ENCODE measurements at regions not wholly inside any gene's neighbourhood (a gene's known extent, or its start where the extent isn't known, plus 50 kb on each side); places are given as distances from the start of the nearest gene placed in this dataset.

DNA sequence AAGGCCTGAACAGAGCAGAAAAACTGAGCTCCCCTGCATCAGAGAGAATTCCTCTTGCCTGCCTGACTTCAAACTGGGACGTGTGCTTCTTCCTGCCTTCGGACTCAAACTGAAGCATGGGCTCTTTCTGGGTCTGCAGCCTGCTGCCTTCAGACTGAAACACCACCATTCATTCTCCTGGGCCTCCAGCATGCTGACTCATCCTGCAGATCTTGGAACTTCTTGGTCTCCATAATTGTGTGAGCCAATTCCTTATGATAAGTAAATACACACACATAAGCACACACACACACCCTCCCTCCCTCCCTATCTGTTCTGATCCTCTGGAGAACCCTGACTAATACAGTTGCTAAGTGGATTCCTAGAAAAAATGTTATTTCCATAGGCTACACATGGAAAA lies 874.3 kb upstream of the EEF2KMT start:
- DNase-seq (ENCODE audit: low spot score in 2 of 2) = no peak
- Mint-ChIP-seq H3K4me1 (no peaks in the 10 kb centered on the region), H3K36me3 (no peaks in the 10 kb centered on the region), H3K27me3 (no peaks in the 10 kb centered on the region), H3K27ac (no peak overlapping the region), H3K4me3 (no peak overlapping the region), H3K9me3 (peaks cover 9% of the 10 kb centered on the region)
- no peak for ATAC-seq (ENCODE audit: low read depth)

DNA sequence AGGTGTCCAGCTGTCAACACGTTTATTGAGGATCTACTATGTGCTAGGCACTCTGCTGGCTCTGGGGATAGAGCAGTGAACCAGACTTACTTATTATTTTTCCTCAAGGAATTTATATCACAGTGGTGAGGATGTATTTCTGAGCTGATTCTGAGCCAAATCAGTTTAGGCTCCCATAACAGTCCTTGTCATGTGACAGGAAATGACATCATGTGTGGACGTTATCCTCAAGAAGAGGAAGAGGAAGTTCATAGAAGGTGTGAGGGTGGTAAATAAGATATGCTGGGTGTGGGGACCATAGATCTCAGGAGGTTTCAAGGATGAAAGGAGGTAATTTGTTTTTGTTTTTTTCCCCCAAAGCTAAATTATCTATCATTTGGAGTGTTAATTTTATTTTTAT lies 873.5 kb upstream of the EEF2KMT start:
- DNase-seq (ENCODE audit: low spot score in 2 of 2) = no peak

DNA sequence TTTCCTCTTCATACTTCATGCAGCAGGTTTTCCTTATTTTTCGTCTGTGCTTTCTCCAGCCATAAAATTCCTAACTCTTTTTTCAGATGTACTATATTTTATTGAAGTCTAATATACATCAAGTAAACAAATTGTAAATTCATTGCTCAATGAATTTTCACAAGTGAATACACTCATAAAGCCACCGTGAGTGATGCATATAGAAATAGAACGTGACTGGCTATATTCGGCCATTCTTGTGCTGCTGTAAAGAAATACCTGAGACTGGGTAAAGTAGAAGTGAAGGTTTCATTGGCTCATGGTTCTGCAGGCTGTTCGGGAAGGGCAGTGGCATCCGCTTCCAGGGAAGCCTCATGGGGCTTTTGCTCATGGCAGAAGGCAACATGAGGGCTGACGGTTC lies 868.4 kb upstream of the EEF2KMT start:
- Mint-ChIP-seq H3K36me3 (no peaks in the 10 kb centered on the region), H3K27me3 (no peaks in the 10 kb centered on the region), H3K4me1 (no peaks in the 10 kb centered on the region), H3K9me3 (peaks cover 8% of the 10 kb centered on the region), H3K4me3 (no peak overlapping the region), H3K27ac (no peak overlapping the region)
- no peak for DNase-seq (ENCODE audit: low spot score in 2 of 2)
- ATAC-seq (ENCODE audit: low read depth) = no peak

More for the DNA sequence above, 873.5 kb upstream of the EEF2KMT start:
- no peaks in the 10 kb centered on the region for H3K36me3 Mint-ChIP-seq
- no peak overlapping the region for H3K27ac Mint-ChIP-seq
- H3K27me3 Mint-ChIP-seq = no peaks in the 10 kb centered on the region
- no peaks in the 10 kb centered on the region for H3K4me1 Mint-ChIP-seq
- H3K9me3 Mint-ChIP-seq = peaks cover 9% of the 10 kb centered on the region
- H3K4me3 Mint-ChIP-seq = no peak overlapping the region
- no peak for ATAC-seq (ENCODE audit: low read depth)

DNA sequence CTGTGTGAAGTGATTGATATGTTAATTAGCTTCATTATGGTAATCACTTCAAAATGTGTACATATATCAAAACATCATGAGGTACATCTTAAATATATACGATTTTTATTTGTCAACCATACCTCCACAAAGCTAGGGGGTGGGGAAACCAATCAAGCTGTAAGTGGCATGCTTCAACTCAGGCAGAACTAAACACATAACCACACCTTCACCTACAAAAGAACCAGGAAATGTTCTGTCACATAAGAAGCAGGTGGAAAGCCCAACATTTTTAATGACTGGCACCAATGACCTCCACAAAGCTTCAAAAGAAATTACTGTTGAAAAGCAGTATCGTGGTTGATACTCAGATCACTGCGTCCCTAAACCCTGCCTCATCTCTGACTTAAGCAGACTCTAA lies 867.7 kb upstream of the EEF2KMT start:
- ATAC-seq (ENCODE audit: low read depth) = no peak
- Mint-ChIP-seq H3K4me1 (no peaks in the 10 kb centered on the region), H3K36me3 (no peaks in the 10 kb centered on the region), H3K4me3 (no peak overlapping the region), H3K9me3 (peaks cover 6% of the 10 kb centered on the region), H3K27ac (no peak overlapping the region), H3K27me3 (no peaks in the 10 kb centered on the region)
- no peak for DNase-seq (ENCODE audit: low spot score in 2 of 2)

DNA sequence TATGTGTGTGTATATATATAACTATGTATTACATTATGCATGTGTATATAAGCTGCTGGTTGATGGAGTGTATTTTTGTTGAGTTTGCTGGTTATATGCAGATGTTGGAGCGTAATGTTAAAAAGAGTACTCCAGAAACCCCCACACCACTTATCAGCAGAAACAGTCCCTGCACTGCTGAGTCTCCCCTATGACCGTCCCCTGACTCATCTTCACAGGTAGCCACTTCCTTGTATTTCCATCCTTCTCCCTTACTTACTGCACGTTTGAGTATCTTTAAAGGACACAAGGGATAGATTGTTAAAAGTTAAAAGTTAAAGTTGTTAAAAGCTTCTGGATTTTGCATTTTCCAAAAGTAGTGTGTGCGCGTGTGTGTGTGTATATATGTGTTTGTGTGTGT lies 853.9 kb upstream of the EEF2KMT start:
- Mint-ChIP-seq H3K27me3 (no peaks in the 10 kb centered on the region), H3K4me3 (no peak overlapping the region), H3K4me1 (no peaks in the 10 kb centered on the region), H3K9me3 (peaks cover 5% of the 10 kb centered on the region), H3K27ac (no peak overlapping the region), H3K36me3 (no peaks in the 10 kb centered on the region)
- no peak for DNase-seq (ENCODE audit: low spot score in 2 of 2)
- no peak for ATAC-seq (ENCODE audit: low read depth)

DNA sequence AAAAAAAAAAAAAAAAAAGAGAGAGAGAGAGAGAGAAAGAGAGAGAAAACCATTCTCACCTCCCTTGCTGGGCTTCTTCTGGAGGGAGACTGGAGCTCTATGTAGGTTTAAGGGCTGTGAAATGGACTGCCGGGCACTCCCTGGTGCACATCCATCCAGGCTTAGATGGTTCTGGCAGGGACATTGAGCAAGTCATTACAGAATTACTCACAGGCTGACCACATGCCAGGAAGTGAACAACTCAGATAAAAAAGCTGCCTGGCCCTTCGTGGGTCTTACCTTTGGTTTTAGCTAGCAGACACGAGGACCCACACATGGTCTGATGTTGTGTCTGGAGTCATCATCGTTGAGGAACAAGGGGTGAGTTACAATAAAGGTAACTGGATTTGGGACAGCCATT lies 847.4 kb upstream of the EEF2KMT start:
- ATAC-seq (ENCODE audit: low read depth) (no peak), DNase-seq (ENCODE audit: low spot score in 2 of 2) (no peak)
- Mint-ChIP-seq H3K36me3 (no peaks in the 10 kb centered on the region), H3K4me3 (no peak overlapping the region), H3K9me3 (peaks cover 11% of the 10 kb centered on the region), H3K27ac (no peak overlapping the region), H3K27me3 (no peaks in the 10 kb centered on the region), H3K4me1 (peaks cover 3% of the 10 kb centered on the region)

DNA sequence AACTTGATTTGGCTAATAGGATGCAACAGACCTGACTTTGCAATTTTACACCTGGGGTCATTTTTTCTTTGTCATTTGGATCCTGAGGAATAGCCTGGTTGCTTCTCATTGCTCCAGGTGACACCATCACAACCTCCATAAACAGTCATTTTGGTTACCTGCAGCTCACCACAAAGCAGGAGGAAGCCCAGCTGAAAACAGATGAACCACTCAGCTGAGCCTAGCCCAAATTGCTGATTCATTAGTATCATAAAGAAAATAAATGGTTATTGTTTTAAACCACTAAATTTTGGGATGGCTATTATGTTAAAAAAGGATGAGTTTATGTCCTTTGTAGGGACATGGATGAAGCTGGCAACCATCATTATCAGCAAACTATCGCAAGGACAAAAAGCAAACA lies 841.0 kb upstream of the EEF2KMT start:
- H3K4me1 Mint-ChIP-seq = no peaks in the 10 kb centered on the region

DNA sequence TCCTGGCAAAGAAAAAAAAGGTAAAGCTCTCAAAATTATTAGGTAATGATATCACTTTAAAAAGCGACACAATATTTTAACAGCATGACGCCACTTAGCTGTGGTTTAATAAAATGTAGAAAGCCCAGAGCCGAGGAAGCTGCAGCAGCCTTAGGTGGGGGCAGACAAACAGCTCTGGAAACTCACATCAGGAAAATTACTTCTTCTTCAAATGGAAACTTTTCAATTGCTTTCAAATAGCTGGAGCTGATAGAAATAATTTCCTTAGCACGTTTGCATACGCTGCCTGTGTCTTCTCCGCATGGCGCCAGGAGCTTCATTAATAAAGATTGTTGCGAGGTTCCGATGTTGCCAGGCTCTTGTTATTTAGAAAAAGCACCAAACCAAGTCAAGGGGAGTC lies 835.3 kb upstream of the EEF2KMT start:
- no peak for ATAC-seq (ENCODE audit: low read depth)
- Mint-ChIP-seq H3K36me3 (no peaks in the 10 kb centered on the region), H3K9me3 (peaks cover 14% of the 10 kb centered on the region), H3K4me3 (no peak overlapping the region), H3K27ac (no peak overlapping the region), H3K27me3 (no peaks in the 10 kb centered on the region), H3K4me1 (no peaks in the 10 kb centered on the region)
- DNase-seq (ENCODE audit: low spot score in 2 of 2) = no peak

More for the DNA sequence above, 841.0 kb upstream of the EEF2KMT start:
- H3K27me3 Mint-ChIP-seq = no peaks in the 10 kb centered on the region
- H3K4me3 Mint-ChIP-seq = no peak overlapping the region
- DNase-seq (ENCODE audit: low spot score in 2 of 2) = no peak
- no peak for ATAC-seq (ENCODE audit: low read depth)
- no peaks in the 10 kb centered on the region for H3K36me3 Mint-ChIP-seq
- H3K9me3 Mint-ChIP-seq = peaks cover 10% of the 10 kb centered on the region
- H3K27ac Mint-ChIP-seq = no peak overlapping the region

DNA sequence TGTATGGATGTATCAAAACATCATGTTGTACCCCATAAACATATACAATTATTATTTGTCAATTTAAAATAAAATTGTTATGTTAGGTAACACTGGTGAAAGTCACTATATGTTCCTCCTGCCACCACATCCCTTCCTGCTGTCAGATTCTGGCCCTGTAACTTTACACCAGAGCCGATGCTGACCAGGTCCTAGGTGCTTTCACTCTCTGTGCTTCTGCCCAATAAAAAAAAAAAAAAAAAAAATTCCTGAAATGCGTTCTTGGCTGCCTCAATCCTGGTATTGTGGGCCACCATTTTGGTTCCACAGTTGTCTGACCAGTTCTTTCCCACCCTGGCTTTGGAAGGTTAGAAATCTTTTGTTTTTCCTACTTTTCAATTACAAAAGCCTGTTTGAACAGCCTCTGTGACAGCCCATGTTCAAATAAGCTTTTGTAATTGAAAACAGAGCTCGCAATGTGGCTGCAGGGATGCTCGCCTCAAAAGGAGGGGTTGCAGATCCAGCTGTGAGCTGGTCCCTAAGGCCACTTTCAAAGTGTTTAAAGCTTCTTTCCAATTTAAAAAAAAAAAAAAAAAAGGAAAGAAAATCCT lies 831.0 kb upstream of the EEF2KMT start:
- H3K36me3 Mint-ChIP-seq = no peaks in the 10 kb centered on the region
- ATAC-seq (ENCODE audit: low read depth) (no peak), DNase-seq (ENCODE audit: low spot score in 2 of 2) (no peak)
- no peak overlapping the region for H3K27ac Mint-ChIP-seq
- peaks cover 11% of the 10 kb centered on the region for H3K9me3 Mint-ChIP-seq
- no peaks in the 10 kb centered on the region for H3K27me3 Mint-ChIP-seq
- no peak overlapping the region for H3K4me3 Mint-ChIP-seq
- H3K4me1 Mint-ChIP-seq = no peaks in the 10 kb centered on the region

DNA sequence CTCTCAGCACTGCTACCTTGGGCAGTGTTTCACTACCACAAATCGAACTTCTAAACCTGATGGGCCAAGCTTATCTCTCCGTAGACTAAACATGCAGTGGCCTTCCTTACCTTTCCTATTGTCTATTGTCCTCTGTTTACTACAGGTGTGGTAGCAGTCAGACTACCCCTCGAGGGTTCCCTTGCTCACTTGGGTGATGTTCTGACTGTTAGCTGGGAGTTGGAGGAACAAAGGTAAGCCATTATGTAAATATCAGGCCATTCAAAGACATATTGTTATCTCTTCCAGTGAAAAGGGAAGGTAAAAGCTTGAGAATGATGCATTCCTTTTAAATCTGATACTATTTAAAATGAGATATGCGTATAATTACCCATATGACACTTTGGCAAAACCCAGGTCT lies 828.3 kb upstream of the EEF2KMT start:
- H3K4me3 Mint-ChIP-seq = no peak overlapping the region
- ATAC-seq (ENCODE audit: low read depth) = no peak
- no peaks in the 10 kb centered on the region for H3K4me1 Mint-ChIP-seq
- no peaks in the 10 kb centered on the region for H3K36me3 Mint-ChIP-seq
- H3K27me3 Mint-ChIP-seq = no peaks in the 10 kb centered on the region
- H3K9me3 Mint-ChIP-seq = peaks cover 14% of the 10 kb centered on the region
- DNase-seq (ENCODE audit: low spot score in 2 of 2) = no peak
- no peak overlapping the region for H3K27ac Mint-ChIP-seq

DNA sequence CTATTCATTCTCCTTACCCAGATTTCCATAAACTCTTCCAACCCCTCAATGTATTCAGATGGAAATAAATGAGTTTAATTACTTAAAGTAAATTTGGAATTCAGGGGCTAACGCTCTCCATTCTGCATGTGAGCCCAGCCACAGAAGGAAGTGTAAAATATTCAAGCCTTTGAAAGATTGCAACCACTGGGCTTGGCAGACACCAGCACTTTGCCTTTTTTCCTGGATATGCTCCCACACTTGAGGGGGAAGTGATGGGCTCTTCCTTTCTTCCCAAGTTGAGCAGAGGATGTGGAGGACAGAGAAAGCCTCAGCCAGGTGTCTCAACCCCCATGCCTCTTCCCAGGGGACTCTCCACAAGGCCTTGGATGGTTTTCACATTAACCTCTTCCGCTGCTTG lies 825.1 kb upstream of the EEF2KMT start:
- Mint-ChIP-seq H3K4me1 (no peaks in the 10 kb centered on the region), H3K4me3 (no peak overlapping the region), H3K27me3 (no peaks in the 10 kb centered on the region), H3K27ac (no peak overlapping the region), H3K36me3 (no peaks in the 10 kb centered on the region), H3K9me3 (peaks cover 10% of the 10 kb centered on the region)
- ATAC-seq (ENCODE audit: low read depth) = no peak
- DNase-seq (ENCODE audit: low spot score in 2 of 2) = no peak

DNA sequence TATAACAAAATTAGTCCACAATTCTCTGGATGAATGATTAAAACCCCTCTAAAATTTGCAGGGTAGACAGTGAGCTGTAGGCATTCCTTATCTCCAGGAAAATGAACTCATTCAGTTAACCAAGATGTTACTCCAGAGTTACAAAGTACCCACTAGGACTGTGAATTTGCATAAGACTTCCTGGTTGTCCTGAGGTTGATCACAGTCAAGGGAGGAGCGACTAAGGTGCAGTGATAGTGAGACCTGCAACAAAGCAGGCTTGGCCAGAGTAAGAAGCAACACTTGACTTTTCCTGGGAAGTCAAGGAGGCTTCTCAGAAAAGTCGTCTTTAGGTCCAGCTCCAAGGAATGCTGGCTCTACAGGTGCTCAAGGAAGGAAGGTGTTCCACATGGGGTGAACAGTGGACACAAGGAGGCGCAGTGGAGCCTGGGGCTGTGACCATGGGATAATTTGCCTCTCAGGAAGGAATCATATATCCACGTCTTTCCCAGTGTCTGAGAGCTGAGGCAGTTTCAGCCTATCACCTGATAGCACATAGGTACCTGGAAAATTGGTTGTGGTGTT lies 821.1 kb upstream of the EEF2KMT start:
- peaks cover 12% of the 10 kb centered on the region for H3K9me3 Mint-ChIP-seq
- H3K4me1 Mint-ChIP-seq = no peaks in the 10 kb centered on the region

DNA sequence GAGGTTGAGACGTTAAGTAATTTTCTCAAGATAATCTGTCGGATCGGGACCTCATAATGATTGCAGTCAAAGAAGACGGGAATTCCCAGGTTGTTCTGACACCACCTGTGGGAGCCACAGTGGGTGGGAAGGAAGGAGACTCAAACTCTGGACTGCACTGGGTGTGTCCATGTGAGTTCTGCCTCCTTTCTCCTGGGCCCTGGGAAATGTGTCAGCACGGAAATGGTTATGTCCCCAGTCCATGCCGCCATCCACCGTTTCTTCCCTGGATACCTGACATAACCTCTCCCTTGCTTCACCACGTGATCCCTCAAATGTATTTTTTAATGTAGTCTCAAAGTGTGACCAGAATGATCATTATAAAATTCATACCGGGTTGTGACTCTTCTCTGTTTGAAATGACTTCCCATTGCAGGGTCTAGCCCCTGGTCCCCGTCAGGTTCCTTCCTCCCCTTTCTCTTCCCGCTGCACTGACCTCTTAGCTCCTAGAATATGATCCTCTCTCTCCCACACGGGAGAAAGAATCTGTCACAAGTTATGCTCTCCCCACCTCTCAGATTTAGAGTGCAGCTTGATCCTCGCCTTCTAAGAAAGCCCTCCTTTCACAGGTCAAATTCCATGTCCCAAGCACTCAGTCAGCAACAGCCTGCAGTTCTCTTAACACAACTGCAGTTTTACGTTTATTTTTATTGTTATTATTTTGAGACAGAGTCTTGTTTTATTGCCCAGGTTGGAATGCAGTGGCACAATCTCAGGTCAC lies 820.0 kb upstream of the EEF2KMT start:
- H3K27ac Mint-ChIP-seq = no peak overlapping the region
- no peak for ATAC-seq (ENCODE audit: low read depth)
- no peaks in the 10 kb centered on the region for H3K27me3 Mint-ChIP-seq
- H3K4me1 Mint-ChIP-seq = no peaks in the 10 kb centered on the region
- no peak overlapping the region for H3K4me3 Mint-ChIP-seq
- peaks cover 8% of the 10 kb centered on the region for H3K9me3 Mint-ChIP-seq
- DNase-seq (ENCODE audit: low spot score in 2 of 2) = no peak
- H3K36me3 Mint-ChIP-seq = no peaks in the 10 kb centered on the region

More for the DNA sequence above, 821.1 kb upstream of the EEF2KMT start:
- Mint-ChIP-seq H3K27me3 (no peaks in the 10 kb centered on the region), H3K36me3 (no peaks in the 10 kb centered on the region), H3K4me3 (no peak overlapping the region), H3K27ac (no peak overlapping the region)
- DNase-seq (ENCODE audit: low spot score in 2 of 2) (no peak), ATAC-seq (ENCODE audit: low read depth) (no peak)

DNA sequence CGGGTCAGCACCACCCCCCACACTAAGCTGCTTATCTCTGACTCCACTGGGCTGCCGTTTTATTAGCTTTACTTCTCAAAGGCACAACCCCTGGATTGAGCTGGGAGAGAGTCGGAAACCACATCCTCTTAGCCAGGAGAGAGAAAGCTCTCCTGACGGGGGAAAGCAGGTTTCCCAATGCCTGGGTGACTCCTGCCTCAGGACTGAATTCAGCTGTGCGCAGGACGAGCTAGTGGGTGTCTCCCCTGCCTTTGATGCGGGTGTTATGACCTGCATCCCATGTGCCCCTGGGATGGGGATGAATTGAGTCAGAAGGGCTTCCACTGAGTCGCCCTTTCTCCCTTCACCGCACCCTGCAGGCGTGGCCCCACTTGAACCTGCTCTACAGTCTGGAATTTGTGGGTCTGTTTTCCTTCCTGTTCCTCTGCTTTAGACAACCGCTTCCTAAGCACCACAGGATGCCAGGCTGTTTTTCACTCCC lies 819.2 kb upstream of the EEF2KMT start:
- H3K4me1 Mint-ChIP-seq = no peaks in the 10 kb centered on the region
- H3K27me3 Mint-ChIP-seq = no peaks in the 10 kb centered on the region
- no peaks in the 10 kb centered on the region for H3K36me3 Mint-ChIP-seq
- H3K9me3 Mint-ChIP-seq = peaks cover 6% of the 10 kb centered on the region
- no peak overlapping the region for H3K4me3 Mint-ChIP-seq
- ATAC-seq (ENCODE audit: low read depth) (no peak), DNase-seq (ENCODE audit: low spot score in 2 of 2) (no peak)
- no peak overlapping the region for H3K27ac Mint-ChIP-seq

Data from memory B cell (primary cell).